ENCODE measurements at regions not wholly inside any gene's neighbourhood (a gene's known extent, or its start where the extent isn't known, plus 50 kb on each side); places are given as distances from the start of the nearest gene placed in this dataset.

- Histone ChIP-seq H3K4me3 (ENCODE audit: low read length in 3 of 3) (no peak overlapping the region), H3K27me3 (ENCODE audit: control insufficient read depth in 3 of 3, insufficient read depth in 3 of 3, low read length in 3 of 3) (peaks cover 19 to 26% (median 20%) of the 10 kb centered on the region in 3 donors), H3K9ac (ENCODE audit: low read depth in 1 of 3, low read length in 3 of 3) (no peak overlapping the region), H3K36me3 (ENCODE audit: control insufficient read depth in 3 of 3, insufficient read depth in 3 of 3, low read length in 3 of 3) (no peaks in the 10 kb centered on the region), H3K4me1 (ENCODE audit: control insufficient read depth in 3 of 3, insufficient read depth in 3 of 3, low read length in 3 of 3) (peaks cover 9 to 16% (median 12%) of the 10 kb centered on the region in 3 donors), H3K9me3 (ENCODE audit: control insufficient read depth in 3 of 3, low read length in 3 of 3) (no peaks in the 10 kb centered on the region), H3K27ac (ENCODE audit: low read depth, low read length) (no peak overlapping the region)
These were observed 134.1 kb downstream of the SPAG6 start for GRCh38 chr10:22479419-22479818.

- no peak overlapping the region for H3K4me3 ChIP-seq (ENCODE audit: low read length in 3 of 3)
- H3K4me1 ChIP-seq (ENCODE audit: control insufficient read depth in 3 of 3, insufficient read depth in 3 of 3, low read length in 3 of 3): peaks cover 6 to 11% (median 9%) of the 10 kb centered on the region in 3 donors
- H3K9ac ChIP-seq (ENCODE audit: low read depth in 1 of 3, low read length in 3 of 3): no peak overlapping the region
- no peaks in the 10 kb centered on the region for H3K36me3 ChIP-seq (ENCODE audit: control insufficient read depth in 3 of 3, insufficient read depth in 3 of 3, low read length in 3 of 3)
- peaks cover 6 to 11% (median 7%) of the 10 kb centered on the region in 3 donors for H3K27me3 ChIP-seq (ENCODE audit: control insufficient read depth in 3 of 3, insufficient read depth in 3 of 3, low read length in 3 of 3)
- no peaks in the 10 kb centered on the region for H3K9me3 ChIP-seq (ENCODE audit: control insufficient read depth in 3 of 3, low read length in 3 of 3)
- no peak overlapping the region for H3K27ac ChIP-seq (ENCODE audit: low read depth, low read length)
These were observed 135.8 kb downstream of the SPAG6 start for GRCh38 chr10:22481106-22481505.

DNA sequence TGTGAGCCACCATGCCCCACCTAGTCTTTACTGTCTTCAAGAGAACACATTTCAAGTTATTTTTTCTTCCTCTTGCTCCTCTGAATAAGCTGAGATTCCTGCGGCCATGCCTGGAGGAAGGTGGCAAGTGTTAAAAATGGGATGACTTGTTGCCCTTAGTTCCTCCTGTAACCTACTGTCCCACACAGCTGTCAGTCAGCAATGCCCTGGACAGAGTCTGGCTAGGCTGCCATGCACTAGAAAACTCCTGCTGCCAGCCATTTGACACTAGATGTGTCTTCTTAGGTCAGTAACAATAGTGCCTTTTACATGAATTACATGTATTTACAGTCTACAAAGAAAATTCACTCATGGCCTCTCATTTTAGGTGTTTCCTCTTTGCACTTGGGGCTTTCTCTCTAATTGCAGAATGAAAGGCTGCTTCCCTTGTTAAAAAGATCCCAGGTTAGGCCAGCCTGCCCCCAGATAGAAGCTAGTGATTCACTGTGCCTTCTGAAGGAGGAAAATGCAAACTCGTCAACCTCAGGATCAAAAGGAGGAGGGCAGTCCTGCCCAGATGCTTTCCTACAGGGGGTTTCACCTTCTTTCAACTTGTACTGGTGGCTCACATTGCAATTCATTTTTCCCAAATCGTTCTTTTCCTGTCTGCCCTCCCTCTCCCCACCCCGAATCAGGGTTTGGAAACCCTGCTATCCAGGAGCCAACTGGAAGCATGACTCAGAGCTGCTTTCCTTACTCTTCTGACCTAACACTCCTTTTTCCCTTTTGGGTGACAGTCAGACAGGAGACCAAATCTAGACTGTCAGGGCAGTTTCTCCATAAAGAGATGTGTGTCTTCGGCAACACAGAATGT, 136.6 kb downstream of the SPAG6 start:
- Histone ChIP-seq H3K36me3 (ENCODE audit: control insufficient read depth in 3 of 3, insufficient read depth in 3 of 3, low read length in 3 of 3) (no peaks in the 10 kb centered on the region), H3K27ac (ENCODE audit: low read depth, low read length) (no peak overlapping the region), H3K9ac (ENCODE audit: low read depth in 1 of 3, low read length in 3 of 3) (no peak overlapping the region), H3K27me3 (ENCODE audit: control insufficient read depth in 3 of 3, insufficient read depth in 3 of 3, low read length in 3 of 3) (peaks cover 0 to 3% (median 0%) of the 10 kb centered on the region in 3 donors), H3K4me1 (ENCODE audit: control insufficient read depth in 3 of 3, insufficient read depth in 3 of 3, low read length in 3 of 3) (peaks cover 4 to 11% (median 5%) of the 10 kb centered on the region in 3 donors), H3K9me3 (ENCODE audit: control insufficient read depth in 3 of 3, low read length in 3 of 3) (no peaks in the 10 kb centered on the region), H3K4me3 (ENCODE audit: low read length in 3 of 3) (no peak overlapping the region)

DNA sequence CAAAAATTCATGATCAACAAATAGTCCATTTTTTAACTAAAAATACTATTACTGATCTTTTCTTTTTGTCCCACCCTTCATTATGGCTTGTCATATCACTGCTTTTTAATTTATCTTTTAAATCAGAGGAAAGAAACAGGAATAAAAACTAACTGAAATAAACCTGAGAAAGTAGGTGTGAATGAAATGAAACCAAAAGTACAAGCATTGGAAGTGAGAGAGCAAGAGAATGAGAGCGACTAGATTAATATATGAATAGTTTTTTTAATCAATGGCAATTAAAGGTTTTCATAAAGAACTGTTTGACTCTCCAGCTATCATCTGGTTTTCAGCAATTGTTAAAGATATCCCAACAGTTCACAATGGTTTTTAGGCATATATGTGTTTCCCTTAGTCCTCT, 137.8 kb downstream of the SPAG6 start:
- Histone ChIP-seq H3K27me3 (ENCODE audit: control insufficient read depth in 3 of 3, insufficient read depth in 3 of 3, low read length in 3 of 3) (no peaks in the 10 kb centered on the region), H3K9ac (ENCODE audit: low read depth in 1 of 3, low read length in 3 of 3) (no peak overlapping the region), H3K9me3 (ENCODE audit: control insufficient read depth in 3 of 3, low read length in 3 of 3) (no peaks in the 10 kb centered on the region), H3K27ac (ENCODE audit: low read depth, low read length) (no peak overlapping the region), H3K36me3 (ENCODE audit: control insufficient read depth in 3 of 3, insufficient read depth in 3 of 3, low read length in 3 of 3) (no peaks in the 10 kb centered on the region), H3K4me1 (ENCODE audit: control insufficient read depth in 3 of 3, insufficient read depth in 3 of 3, low read length in 3 of 3) (peaks cover 4 to 11% (median 5%) of the 10 kb centered on the region in 3 donors), H3K4me3 (ENCODE audit: low read length in 3 of 3) (no peak overlapping the region)

Data from skeletal muscle tissue (tissue), 3 donors.